Gastrocnemius medialis (tissue), 4 donors: ENCODE measurements at regions not wholly inside any gene's neighbourhood (a gene's known extent, or its start where the extent isn't known, plus 50 kb on each side); places are given as distances from the start of the nearest gene placed in this dataset.
A peak's percentile ranks its signal among the peaks of the same experiment; 100 is the strongest.

Experiments used
- CTCF ChIP-seq, 5 experiments: fragments of 450-650 bp in 3 of 5; fragments of 200-600 bp in 2 of 5; sonication (generic) in 2 of 5; IDR thresholded peaks in 4 of 5; conservative IDR thresholded peaks in 1 of 5; 1 replicate in 4 of 5; 2 replicates in 1 of 5; pipeline ENCODE4 v1.5.1; 2016 to 2019; ENCODE audit warnings: antibody characterized with exemption in 5 of 5, mild to moderate bottlenecking in 3 of 5, moderate library complexity in 3 of 5
- POLR2A ChIP-seq, 2 donors: fragments of 450-650 bp; IDR thresholded peaks; one replicate each; pipeline ENCODE4 v1.6.1; 2017; ENCODE audit warnings: antibody characterized with exemption in 2 of 2, mild to moderate bottlenecking in 2 of 2, moderate library complexity in 2 of 2

- TF ChIP-seq POLR2A (IDR thresholded peaks at IDR 0.05) (no peak), CTCF (IDR thresholded peaks at IDR 0.05 in 4 of 5, conservative IDR thresholded peaks at IDR 0.05 in 1 of 5) (peak in 1 of 5 experiments; percentile 9)
Observed at GRCh38 chr7:36047091-36047658, 105.9 kb upstream of the EEPD1 start.
